ENCODE measurements at regions not wholly inside any gene's neighbourhood (a gene's known extent, or its start where the extent isn't known, plus 50 kb on each side); places are given as distances from the start of the nearest gene placed in this dataset.

- intact Hi-C loops (cut with DNase I, micrococcal nuclease) = no loop called here
- no peak overlapping the region for H3K27ac Mint-ChIP-seq
- Histone ChIP-seq H3K27me3 (ENCODE audit: control insufficient read depth in 1 of 2, insufficient read depth in 2 of 2, low read length in 2 of 2) (no peaks in the 10 kb centered on the region), H3K36me3 (ENCODE audit: insufficient read depth, low read length) (no peaks in the 10 kb centered on the region), H3K4me3 (ENCODE audit: low read length) (no peak overlapping the region), H3K9me3 (ENCODE audit: control insufficient read depth in 1 of 2, insufficient read depth in 1 of 2, low read length in 2 of 2) (no peaks in the 10 kb centered on the region), H3K27ac (ENCODE audit: low read depth in 1 of 2, low read length in 2 of 2) (no peak overlapping the region), H3K4me1 (ENCODE audit: insufficient read depth, low read length) (no peaks in the 10 kb centered on the region)
- ChIA-PET POLR2A (no interaction called here), CTCF (interaction anchor here (0.7 kb wide), 1 partner anchor 691 kb away, joined by 3 read pairs; no protein-coding TSS in a partner anchor)
- no peaks in the 10 kb centered on the region for H3K27me3 Mint-ChIP-seq
- TF ChIP-seq CTCF (IDR thresholded peaks at IDR 0.05) = no peak
- H3K36me3 Mint-ChIP-seq (ENCODE audit: low read depth) = no peaks in the 10 kb centered on the region
- ATAC-seq (ENCODE audit: poor library complexity) (no peak), DNase-seq (no peak)
- peaks cover under 1% of the 10 kb centered on the region for H3K9me3 Mint-ChIP-seq
- H3K4me1 Mint-ChIP-seq (ENCODE audit: low read depth) = no peaks in the 10 kb centered on the region
- H3K4me3 Mint-ChIP-seq = no peak overlapping the region
Observed at GRCh38 chr6:147625946-147626345, 117.5 kb downstream of the SAMD5 start.

- H3K27me3 Mint-ChIP-seq = no peaks in the 10 kb centered on the region
- H3K4me1 Mint-ChIP-seq (ENCODE audit: low read depth) = no peaks in the 10 kb centered on the region
- no peak for DNase-seq
- Histone ChIP-seq H3K4me1 (ENCODE audit: insufficient read depth, low read length) (no peaks in the 10 kb centered on the region), H3K27ac (ENCODE audit: low read depth in 1 of 2, low read length in 2 of 2) (no peak overlapping the region), H3K36me3 (ENCODE audit: insufficient read depth, low read length) (no peaks in the 10 kb centered on the region), H3K4me3 (ENCODE audit: low read length) (no peak overlapping the region), H3K9me3 (ENCODE audit: control insufficient read depth in 1 of 2, insufficient read depth in 1 of 2, low read length in 2 of 2) (no peaks in the 10 kb centered on the region), H3K27me3 (ENCODE audit: control insufficient read depth in 1 of 2, insufficient read depth in 2 of 2, low read length in 2 of 2) (no peaks in the 10 kb centered on the region)
- H3K9me3 Mint-ChIP-seq = peaks cover 8% of the 10 kb centered on the region
- no peaks in the 10 kb centered on the region for H3K36me3 Mint-ChIP-seq (ENCODE audit: low read depth)
- ChIA-PET POLR2A (no interaction called here), CTCF (no interaction called here)
- no peak for ATAC-seq (ENCODE audit: poor library complexity)
- intact Hi-C loops (cut with DNase I, micrococcal nuclease) = no loop called here
- TF ChIP-seq CTCF (IDR thresholded peaks at IDR 0.05) = no peak
- no peak overlapping the region for H3K27ac Mint-ChIP-seq
- no peak overlapping the region for H3K4me3 Mint-ChIP-seq
Observed at GRCh38 chr6:147627411-147627810, 118.9 kb downstream of the SAMD5 start.

GRCh38 chr6:147633191-147633590 lies 124.7 kb downstream of the SAMD5 start:
- no peaks in the 10 kb centered on the region for H3K36me3 Mint-ChIP-seq (ENCODE audit: low read depth)
- H3K27me3 Mint-ChIP-seq = peaks cover 7% of the 10 kb centered on the region
- Histone ChIP-seq H3K4me3 (ENCODE audit: low read length) (no peak overlapping the region), H3K36me3 (ENCODE audit: insufficient read depth, low read length) (no peaks in the 10 kb centered on the region), H3K27ac (ENCODE audit: low read depth in 1 of 2, low read length in 2 of 2) (no peak overlapping the region), H3K9me3 (ENCODE audit: control insufficient read depth in 1 of 2, insufficient read depth in 1 of 2, low read length in 2 of 2) (peaks cover 0 to 3% of the 10 kb centered on the region in 2 experiments), H3K27me3 (ENCODE audit: control insufficient read depth in 1 of 2, insufficient read depth in 2 of 2, low read length in 2 of 2) (no peaks in the 10 kb centered on the region), H3K4me1 (ENCODE audit: insufficient read depth, low read length) (no peaks in the 10 kb centered on the region)
- H3K4me1 Mint-ChIP-seq (ENCODE audit: low read depth) = no peaks in the 10 kb centered on the region
- CTCF ChIA-PET = no interaction called here
- H3K27ac Mint-ChIP-seq = no peak overlapping the region
- intact Hi-C loops (cut with DNase I, micrococcal nuclease) = no loop called here
- H3K9me3 Mint-ChIP-seq = peaks cover 19% of the 10 kb centered on the region
- POLR2A ChIA-PET = no interaction called here
- no peak for TF ChIP-seq CTCF (IDR thresholded peaks at IDR 0.05)
- DNase-seq = no peak
- H3K4me3 Mint-ChIP-seq = no peak overlapping the region
- ATAC-seq (ENCODE audit: poor library complexity) = no peak

Measured in CD4-positive, alpha-beta T cell (primary cell).